ENCODE measurements at regions not wholly inside any gene's neighbourhood (a gene's known extent, or its start where the extent isn't known, plus 50 kb on each side); places are given as distances from the start of the nearest gene placed in this dataset.

GRCh38 chr6:156502969-156503504 is 274.1 kb upstream of the ARID1B start:
- TF ChIP-seq CTCF (IDR thresholded peaks at IDR 0.05) (no peak), POLR2A (IDR thresholded peaks at IDR 0.05) (no peak)
